H1 (cell line): ENCODE measurements at regions not wholly inside any gene's neighbourhood (a gene's known extent, or its start where the extent isn't known, plus 50 kb on each side); places are given as distances from the start of the nearest gene placed in this dataset.

Source experiments
- CTCF ChIA-PET: fragments of 300-600 bp; sonication (Branson Sonifier 250); formaldehyde crosslinking; loops from one replicate; lab custom pipeline; 2021; ENCODE audit not compliant: partially characterized antibody; lab: Charles Lee
- POLR2A ChIA-PET: fragments of 300-600 bp; sonication (Branson Sonifier 250); formaldehyde crosslinking; loops from one replicate; lab custom pipeline; 2021; ENCODE audit warnings: inconsistent platforms; ENCODE audit not compliant: partially characterized antibody; lab: Charles Lee
- DNase-seq, 2 experiments: peaks; one replicate each; pipeline versions ENCODE4 v3.0.0 to v3.0.0-alpha.2; 2010 to 2022; ENCODE audit warnings: low spot score in 2 of 2, low read depth in 1 of 2, mixed read lengths in 1 of 2
- FAIRE-seq: peaks from 2 replicates; lab custom pipeline; 2011; peaks lifted over from hg19 to GRCh38; lab: Jason Lieb, UNC
- H2AFZ ChIP-seq: 2 replicates; pipeline ENCODE4 v1.8.1; 2012; ENCODE audit warnings: low read length, inconsistent platforms
- H2AK5ac ChIP-seq: 2 replicates; pipeline ENCODE4 v1.6.1; 2013; ENCODE audit warnings: low read depth, low read length
- H2BK120ac ChIP-seq: replicated peaks from 2 replicates; pipeline ENCODE3; 2013; ENCODE audit warnings: low read depth, low read length, inconsistent platforms
- H2BK12ac ChIP-seq: 2 replicates; pipeline ENCODE4 v1.6.1; 2013; ENCODE audit warnings: low read depth, low read length
- H2BK15ac ChIP-seq: 2 replicates; pipeline ENCODE4 v1.6.1; 2013; ENCODE audit warnings: low read length
- H2BK20ac ChIP-seq: 2 replicates; pipeline ENCODE4 v1.6.1; 2013; ENCODE audit warnings: low read length
- H2BK5ac ChIP-seq: 2 replicates; pipeline ENCODE4 v1.6.1; 2013; ENCODE audit warnings: low read depth, low read length
- H3K14ac ChIP-seq: 2 replicates; pipeline ENCODE4 v1.6.1; 2013; ENCODE audit warnings: inconsistent platforms; ENCODE audit not compliant: insufficient read length
- H3K18ac ChIP-seq: 2 replicates; pipeline ENCODE4 v1.6.1; 2013; ENCODE audit warnings: low read length; ENCODE audit errors: extremely low read depth
- H3K23ac ChIP-seq: 2 replicates; pipeline ENCODE4 v1.6.1; 2013; ENCODE audit warnings: inconsistent platforms; ENCODE audit not compliant: insufficient read length
- H3K23me2 ChIP-seq: 2 replicates; pipeline ENCODE4 v1.6.1; 2013; ENCODE audit warnings: low read depth, low read length
- H3K27ac ChIP-seq: 2 replicates; pipeline ENCODE4 v1.6.1; 2011; ENCODE audit warnings: low read depth, low read length, inconsistent platforms
- H3K27me3 ChIP-seq, 4 experiments: replicated peaks in 1 of 4; 1 replicate in 1 of 4; 2 replicates in 3 of 4; pipeline versions ENCODE4 v1.6.1 to v1.8.1; 2011 to 2013; ENCODE audit warnings: low read length in 3 of 4, mild to moderate bottlenecking in 3 of 4, inconsistent platforms in 2 of 4, mixed read lengths in 2 of 4, moderate library complexity in 1 of 4; ENCODE audit not compliant: control insufficient read depth in 3 of 4, insufficient read depth in 3 of 4; ENCODE audit errors: extremely low read depth in 1 of 4
- H3K36me3 ChIP-seq, 4 experiments: 2 replicates each; pipeline versions ENCODE4 v1.6.1 to v1.8.1; 2011 to 2013; ENCODE audit warnings: mild to moderate bottlenecking in 4 of 4, low read length in 3 of 4, moderate library complexity in 2 of 4, control low read depth in 1 of 4, inconsistent platforms in 1 of 4; ENCODE audit not compliant: insufficient read depth in 4 of 4, control insufficient read depth in 2 of 4
- H3K4ac ChIP-seq: replicated peaks from 2 replicates; pipeline ENCODE3; 2013; ENCODE audit warnings: low read length, low read depth, mixed read lengths, inconsistent platforms; ENCODE audit not compliant: insufficient read length
- H3K4me1 ChIP-seq, 4 experiments: replicated peaks in 1 of 4; 1 replicate in 1 of 4; 2 replicates in 3 of 4; pipeline versions ENCODE4 v1.6.1 to v1.8.1; 2011 to 2013; ENCODE audit warnings: low read length in 3 of 4, inconsistent platforms in 2 of 4, mixed read lengths in 1 of 4; ENCODE audit not compliant: insufficient read depth in 4 of 4, control insufficient read depth in 3 of 4
- H3K4me2 ChIP-seq, 2 experiments: 2 replicates each; pipeline versions ENCODE4 v1.6.1 to v1.8.1; 2011 to 2013; ENCODE audit warnings: low read depth in 2 of 2, low read length in 2 of 2, control low read depth in 1 of 2, inconsistent platforms in 1 of 2, mild to moderate bottlenecking in 1 of 2; ENCODE audit not compliant: insufficient read depth in 1 of 2
- H3K4me3 ChIP-seq, 4 experiments: fragments of 200-600, 300-600 bp in 1 of 4; sonication (generic), shearing (Covaris generic), sonication (Bioruptor Twin) in 1 of 4; 2 replicates each; pipeline versions ENCODE4 v1.5.1 to v1.8.1; 2011 to 2016; ENCODE audit warnings: low read length in 4 of 4, low read depth in 3 of 4, control low read depth in 2 of 4, inconsistent platforms in 2 of 4, mild to moderate bottlenecking in 2 of 4, mixed read lengths in 1 of 4, moderate library complexity in 1 of 4; ENCODE audit not compliant: insufficient read depth in 2 of 4; ENCODE audit errors: extremely low read depth in 1 of 4
- H3K56ac ChIP-seq: replicated peaks from 2 replicates; pipeline ENCODE3; 2013; ENCODE audit warnings: low read depth, mild to moderate bottlenecking, mixed read lengths, low read length, inconsistent platforms; ENCODE audit not compliant: insufficient read length
- H3K79me1 ChIP-seq: 2 replicates; pipeline ENCODE4 v1.6.1; 2013; ENCODE audit warnings: low read depth, low read length, control low read depth
- H3K79me2 ChIP-seq, 2 experiments: 2 replicates each; pipeline versions ENCODE4 v1.6.1 to v1.8.1; 2012 to 2013; ENCODE audit warnings: low read length in 2 of 2, mild to moderate bottlenecking in 2 of 2, inconsistent platforms in 1 of 2; ENCODE audit not compliant: insufficient read depth in 2 of 2, control insufficient read depth in 1 of 2
- H3K9ac ChIP-seq, 4 experiments: replicated peaks in 1 of 4; 1 replicate in 1 of 4; 2 replicates in 3 of 4; pipeline versions ENCODE4 v1.6.1 to v1.8.1; 2011 to 2013; ENCODE audit warnings: low read depth in 3 of 4, low read length in 3 of 4, control low read depth in 2 of 4, mild to moderate bottlenecking in 2 of 4, moderate library complexity in 2 of 4, inconsistent platforms in 1 of 4; ENCODE audit errors: extremely low read depth in 1 of 4
- H3K9me3 ChIP-seq, 2 experiments: 2 replicates each; pipeline versions ENCODE4 v1.6.1 to v1.8.1; 2012 to 2013; ENCODE audit warnings: mild to moderate bottlenecking in 2 of 2, moderate library complexity in 2 of 2, control low read depth in 1 of 2, inconsistent platforms in 1 of 2, low read depth in 1 of 2, low read length in 1 of 2, mixed read lengths in 1 of 2; ENCODE audit not compliant: insufficient read depth in 2 of 2
- H4K20me1 ChIP-seq, 2 experiments: replicated peaks in 1 of 2; 2 replicates each; pipeline versions ENCODE3 to v1.8.1; 2011 to 2013; ENCODE audit warnings: inconsistent platforms in 2 of 2, low read length in 2 of 2, mild to moderate bottlenecking in 1 of 2; ENCODE audit not compliant: insufficient read depth in 2 of 2, control insufficient read depth in 1 of 2
- H4K5ac ChIP-seq: 2 replicates; pipeline ENCODE4 v1.6.1; 2013; ENCODE audit warnings: low read length, low read depth, mixed read lengths, inconsistent platforms; ENCODE audit not compliant: insufficient read length
- H4K8ac ChIP-seq: 2 replicates; pipeline ENCODE4 v1.8.0; 2013; ENCODE audit warnings: mild to moderate bottlenecking, moderate library complexity, low read length, inconsistent platforms; ENCODE audit not compliant: insufficient read depth; ENCODE audit errors: extremely low read depth
- H4K91ac ChIP-seq: replicated peaks from 2 replicates; pipeline ENCODE3; 2013; ENCODE audit warnings: low read length, mixed read lengths, inconsistent platforms; ENCODE audit not compliant: insufficient read length
- ATF3 ChIP-seq: IDR thresholded peaks from 2 replicates; pipeline ENCODE4 v1.6.1; 2011; ENCODE audit warnings: low read depth, mild to moderate bottlenecking, low read length; ENCODE audit not compliant: insufficient read depth
- CHD1 ChIP-seq: IDR thresholded peaks from 2 replicates; pipeline ENCODE4 v1.6.1; 2012; ENCODE audit warnings: low read depth, low read length, improper control_type of control experiment
- CTBP2 ChIP-seq: IDR thresholded peaks from 2 replicates; pipeline ENCODE4 v1.7.0; 2011; ENCODE audit warnings: borderline replicate concordance, mild to moderate bottlenecking, moderate library complexity, mixed read lengths, low read length; ENCODE audit not compliant: insufficient read depth, insufficient read length
- FOSL1 ChIP-seq: IDR thresholded peaks from 2 replicates; pipeline ENCODE4 v1.6.1; 2011; ENCODE audit warnings: mild to moderate bottlenecking, low read depth, low read length, moderate library complexity; ENCODE audit not compliant: insufficient read depth
- NRF1 ChIP-seq: IDR thresholded peaks from 2 replicates; pipeline ENCODE4 v1.6.1; 2011; ENCODE audit warnings: mild to moderate bottlenecking, low read depth, low read length, improper control_type of control experiment
- POLR2A ChIP-seq, 2 experiments: IDR thresholded peaks; 1 replicate in 1 of 2; 2 replicates in 1 of 2; pipeline ENCODE4 v1.6.1; 2011; ENCODE audit warnings: low read depth in 2 of 2, low read length in 2 of 2, mild to moderate bottlenecking in 2 of 2; ENCODE audit errors: control extremely low read depth in 1 of 2
- RAD21 ChIP-seq, 2 experiments: IDR thresholded peaks in 1 of 2; conservative IDR thresholded peaks in 1 of 2; 2 replicates each; pipeline ENCODE4 v1.6.1; 2011; ENCODE audit warnings: low read depth in 2 of 2, low read length in 2 of 2, improper control_type of control experiment in 1 of 2, inconsistent platforms in 1 of 2, mild to moderate bottlenecking in 1 of 2, moderate library complexity in 1 of 2
- RNF2 ChIP-seq: fragments of 200-900, 300-1000 bp; sonication (generic); IDR thresholded peaks from 2 replicates; pipeline ENCODE4 v1.7.1; 2016; ENCODE audit warnings: borderline replicate concordance, low read depth, mild to moderate bottlenecking, antibody characterized with exemption, low read length; ENCODE audit not compliant: poor library complexity, severe bottlenecking; ENCODE audit errors: missing control alignments
- SRF ChIP-seq: IDR thresholded peaks from 2 replicates; pipeline ENCODE4 v1.6.1; 2011; ENCODE audit warnings: mild to moderate bottlenecking, low read depth, low read length, moderate library complexity
- TBP ChIP-seq: IDR thresholded peaks from 2 replicates; pipeline ENCODE4 v1.6.1; 2011; ENCODE audit warnings: low read depth, low read length, improper control_type of control experiment
- USF2 ChIP-seq: IDR thresholded peaks from 2 replicates; pipeline ENCODE4 v1.6.1; 2011; ENCODE audit warnings: low read length, improper control_type of control experiment
- WGBS, 2 experiments: shearing (Covaris generic) in 1 of 2; methylation state at CpG; one replicate each; pipeline versions ENCODE4 v1.1.6 to v1.1.7; 2013 to 2015; ENCODE audit warnings: low lambda C conversion rate in 2 of 2, mixed read lengths in 2 of 2, inconsistent platforms in 1 of 2, low coverage in 1 of 2, missing lambda C conversion rate in 1 of 2; ENCODE audit not compliant: insufficient replicate concordance in 2 of 2, insufficient coverage in 1 of 2, insufficient read length in 1 of 2; ENCODE audit errors: extremely low coverage in 1 of 2, missing lambda C conversion rate in 1 of 2; 5-methylcytosine and 5-hydroxymethylcytosine counted together

- Histone ChIP-seq H4K5ac (no peak overlapping the region), H3K56ac (no peak overlapping the region), H3K23ac (no peak overlapping the region), H3K27ac (no peak overlapping the region), H3K4me3 (no peak overlapping the region), H3K9me3 (0 out of 4 replicates have a peak, but pooled peaks cover 0 to 4% of the 10 kb centered on the region in 2 experiments), H3K18ac (no peak overlapping the region), H3K4me1 (peaks cover 0 to 3% (median 1%) of the 10 kb centered on the region in 4 experiments; a peak in 2 of 7 replicates), H2AK5ac (no peak overlapping the region), H3K9ac (0 out of 7 replicates have a peak overlapping the region, but pooled peaks of 1 of the 4 experiments have one; percentile 19), H2BK15ac (no peak overlapping the region), H3K79me2 (no peaks in the 10 kb centered on the region), H3K4ac (no peak overlapping the region), H3K23me2 (no peaks in the 10 kb centered on the region), H3K27me3 (no peaks in the 10 kb centered on the region), H3K79me1 (no peaks in the 10 kb centered on the region), H3K36me3 (no peaks in the 10 kb centered on the region), H2AFZ (no peak overlapping the region), H4K20me1 (no peaks in the 10 kb centered on the region), H4K8ac (no peak overlapping the region), H4K91ac (no peak overlapping the region), H2BK12ac (no peak overlapping the region), H2BK20ac (no peak overlapping the region), H3K14ac (no peak overlapping the region), H3K4me2 (no peak overlapping the region), H2BK5ac (no peak overlapping the region), H2BK120ac (no peak overlapping the region)
- 83% methylated on average over 7 of the region's 7 CpGs; no CpG with 5 or more reads in 1 of the 2 experiments for WGBS, 2 experiments
- DNase-seq (no peak), FAIRE-seq (no peak)
- ChIA-PET POLR2A (no interaction called here), CTCF (interaction anchor here (0.6 to 0.7 kb wide), 2 partner anchors 20 to 155 kb away, joined by 3 read pairs; no protein-coding TSS in a partner anchor)
- TF ChIP-seq ATF3 (no peak), TBP (no peak), USF2 (no peak), CHD1 (no peak), SRF (no peak), NRF1 (no peak), FOSL1 (no peak), RNF2 (no peak), RAD21 (IDR thresholded peaks at IDR 0.05 in 1 of 2, conservative IDR thresholded peaks at IDR 0.05 in 1 of 2; ENCODE audit: low read depth in 2 of 2, low read length in 2 of 2) (no peak), CTBP2 (no peak), POLR2A (IDR thresholded peaks at IDR 0.05; ENCODE audit: control extremely low read depth in 1 of 2, low read depth in 2 of 2, low read length in 2 of 2) (no peak)
These were observed 56.7 kb upstream of the SDK1 start for GRCh38 chr7:3244241-3244814.
